DMS79 (cell line): ENCODE measurements at regions not wholly inside any gene's neighbourhood (a gene's known extent, or its start where the extent isn't known, plus 50 kb on each side); places are given as distances from the start of the nearest gene placed in this dataset.

Experiments used
- DNase-seq: peaks from one replicate; lab custom pipeline; 2025; lab: John Stamatoyannopoulos, UW

GRCh38 chr4:13933191-13933590, 305.7 kb upstream of the BOD1L1 start:
- no peak for DNase-seq

- no peak for DNase-seq
Observed at GRCh38 chr4:13938299-13938698, 310.8 kb upstream of the BOD1L1 start.

GRCh38 chr4:13940921-13941320, 313.4 kb upstream of the BOD1L1 start:
- no peak for DNase-seq

GRCh38 chr4:13942977-13943376, 315.5 kb upstream of the BOD1L1 start:
- DNase-seq: no peak

GRCh38 chr4:13944095-13944511, 316.6 kb upstream of the BOD1L1 start:
- no peak for DNase-seq

- DNase-seq: no peak
Observed at GRCh38 chr4:13947921-13948320, 320.4 kb upstream of the BOD1L1 start.

- DNase-seq: no peak
Observed at GRCh38 chr4:13950491-13950890, 323.0 kb upstream of the BOD1L1 start.

GRCh38 chr4:13953083-13953482, 325.6 kb upstream of the BOD1L1 start:
- DNase-seq: no peak

- DNase-seq: no peak
Observed at GRCh38 chr4:13955551-13955950, 328.0 kb upstream of the BOD1L1 start.

GRCh38 chr4:13956947-13957346, 329.4 kb upstream of the BOD1L1 start:
- no peak for DNase-seq

GRCh38 chr4:13957871-13958270, 330.3 kb upstream of the BOD1L1 start:
- DNase-seq: no peak

GRCh38 chr4:13963601-13964000, 336.1 kb upstream of the BOD1L1 start:
- DNase-seq: no peak

- no peak for DNase-seq
Observed at GRCh38 chr4:13966231-13967195, 339.0 kb upstream of the BOD1L1 start.

GRCh38 chr4:13968723-13969122, 341.2 kb upstream of the BOD1L1 start:
- no peak for DNase-seq

- no peak for DNase-seq
Observed at GRCh38 chr4:13970349-13970748, 342.8 kb upstream of the BOD1L1 start.

- no peak for DNase-seq
Observed at GRCh38 chr4:13977746-13978145, 350.2 kb upstream of the BOD1L1 start.

- DNase-seq: no peak
Observed at GRCh38 chr4:13980317-13981310, 353.1 kb upstream of the BOD1L1 start.

- no peak for DNase-seq
Observed at GRCh38 chr4:13981499-13981898, 354.0 kb upstream of the BOD1L1 start.

GRCh38 chr4:13982010-13982409, 354.5 kb upstream of the BOD1L1 start:
- no peak for DNase-seq

GRCh38 chr4:13983189-13983790, 355.8 kb upstream of the BOD1L1 start:
- no peak for DNase-seq

- no peak for DNase-seq
Observed at GRCh38 chr4:13984991-13985800, 357.7 kb upstream of the BOD1L1 start.
